ENCODE measurements at regions not wholly inside any gene's neighbourhood (a gene's known extent, or its start where the extent isn't known, plus 50 kb on each side); places are given as distances from the start of the nearest gene placed in this dataset.
"Not testable (repeated sequence)": the region's sequence is repeated elsewhere in the genome, so short reads cannot be mapped to it uniquely, and the experiment has no call there.

- H3K9me3 ChIP-seq (ENCODE audit: control insufficient read depth, insufficient read depth, low read depth, low read length), result no peaks in the 10 kb centered on the region
- peak overlapping the region; percentile 7 to 51 (median 26) for H3K4me3 ChIP-seq (replicated peaks in 1 of 4; ENCODE audit: control extremely low read depth in 1 of 4, insufficient read depth in 1 of 4, low read depth in 3 of 4, low read length in 4 of 4)
- peaks cover 2% of the 10 kb centered on the region for H3K4me1 ChIP-seq (ENCODE audit: control insufficient read depth, extremely low read depth, insufficient read depth, low read length)
- no peaks in the 10 kb centered on the region for H3K36me3 ChIP-seq (ENCODE audit: control insufficient read depth, insufficient read depth, low read length)
- H3K27ac ChIP-seq (ENCODE audit: insufficient read depth, low read length), result no peak overlapping the region
- no peak overlapping the region for H3K9ac ChIP-seq (ENCODE audit: insufficient read depth, low read length)
- peak overlapping the region; percentile 41 for H2AFZ ChIP-seq (ENCODE audit: low read length)
- no peaks in the 10 kb centered on the region for H3K79me2 ChIP-seq (ENCODE audit: control insufficient read depth, insufficient read depth, low read length)
- no peaks in the 10 kb centered on the region for H4K20me1 ChIP-seq (ENCODE audit: control insufficient read depth, extremely low read depth, insufficient read depth, low read length)
- peak in 1 of 2 donors; percentile 29 for DNase-seq (ENCODE audit: low read depth in 2 of 2)
- TF ChIP-seq EZH2 (IDR thresholded peaks at IDR 0.05; ENCODE audit: low read length, missing control alignments) (no peak), CTCF (conservative IDR thresholded peaks at IDR 0.05 in 1 of 2, IDR thresholded peaks at IDR 0.05 in 1 of 2; ENCODE audit: low read depth in 1 of 2, low read length in 2 of 2) (no peak)
- peak overlapping the region; percentile 69 for H3K4me2 ChIP-seq (ENCODE audit: extremely low read depth, insufficient read depth, low read length)
- no peaks in the 10 kb centered on the region for H3K27me3 ChIP-seq (ENCODE audit: control insufficient read depth, insufficient read depth, low read length)
Measured at GRCh38 chr3:153399636-153400035, 237.6 kb downstream of the RAP2B start.

GRCh38 chr3:153400641-153401040, 238.6 kb downstream of the RAP2B start:
- peak in 1 of 2 donors; percentile 25 for DNase-seq (ENCODE audit: low read depth in 2 of 2)

GRCh38 chr3:153404157-153404556, 242.1 kb downstream of the RAP2B start:
- Histone ChIP-seq H3K27ac (ENCODE audit: insufficient read depth, low read length) (no peak overlapping the region), H4K20me1 (ENCODE audit: control insufficient read depth, extremely low read depth, insufficient read depth, low read length) (no peaks in the 10 kb centered on the region), H3K4me1 (ENCODE audit: control insufficient read depth, extremely low read depth, insufficient read depth, low read length) (no peaks in the 10 kb centered on the region), H3K36me3 (ENCODE audit: control insufficient read depth, insufficient read depth, low read length) (no peaks in the 10 kb centered on the region), H2AFZ (ENCODE audit: low read length) (no peak overlapping the region), H3K9ac (ENCODE audit: insufficient read depth, low read length) (no peak overlapping the region), H3K4me3 (replicated peaks in 1 of 4; ENCODE audit: control extremely low read depth in 1 of 4, insufficient read depth in 1 of 4, low read depth in 3 of 4, low read length in 4 of 4) (no peak overlapping the region), H3K27me3 (ENCODE audit: control insufficient read depth, insufficient read depth, low read length) (no peaks in the 10 kb centered on the region), H3K4me2 (ENCODE audit: extremely low read depth, insufficient read depth, low read length) (no peak overlapping the region), H3K79me2 (ENCODE audit: control insufficient read depth, insufficient read depth, low read length) (no peaks in the 10 kb centered on the region), H3K9me3 (ENCODE audit: control insufficient read depth, insufficient read depth, low read depth, low read length) (no peaks in the 10 kb centered on the region)
- DNase-seq (ENCODE audit: low read depth in 2 of 2), result peak in 1 of 2 donors; percentile 2
- TF ChIP-seq CTCF (conservative IDR thresholded peaks at IDR 0.05 in 1 of 2, IDR thresholded peaks at IDR 0.05 in 1 of 2; ENCODE audit: low read depth in 1 of 2, low read length in 2 of 2) (no peak), EZH2 (IDR thresholded peaks at IDR 0.05; ENCODE audit: low read length, missing control alignments) (no peak)

More at GRCh38 chr3:153400641-153401040, 238.6 kb downstream of the RAP2B start:
- no peak for TF ChIP-seq CTCF (conservative IDR thresholded peaks at IDR 0.05 in 1 of 2, IDR thresholded peaks at IDR 0.05 in 1 of 2; ENCODE audit: low read depth in 1 of 2, low read length in 2 of 2)
- no peak for TF ChIP-seq EZH2 (IDR thresholded peaks at IDR 0.05; ENCODE audit: low read length, missing control alignments)
- Histone ChIP-seq H4K20me1 (ENCODE audit: control insufficient read depth, extremely low read depth, insufficient read depth, low read length) (no peaks in the 10 kb centered on the region), H3K27ac (ENCODE audit: insufficient read depth, low read length) (no peak overlapping the region), H2AFZ (ENCODE audit: low read length) (peak overlapping the region; percentile 41), H3K36me3 (ENCODE audit: control insufficient read depth, insufficient read depth, low read length) (no peaks in the 10 kb centered on the region), H3K27me3 (ENCODE audit: control insufficient read depth, insufficient read depth, low read length) (no peaks in the 10 kb centered on the region), H3K79me2 (ENCODE audit: control insufficient read depth, insufficient read depth, low read length) (no peaks in the 10 kb centered on the region), H3K9ac (ENCODE audit: insufficient read depth, low read length) (no peak overlapping the region), H3K4me2 (ENCODE audit: extremely low read depth, insufficient read depth, low read length) (peak overlapping the region; percentile 80), H3K4me1 (ENCODE audit: control insufficient read depth, extremely low read depth, insufficient read depth, low read length) (peaks cover 2% of the 10 kb centered on the region), H3K4me3 (replicated peaks in 1 of 4; ENCODE audit: control extremely low read depth in 1 of 4, insufficient read depth in 1 of 4, low read depth in 3 of 4, low read length in 4 of 4) (peak overlapping the region in 2 of 4 experiments; percentile 19 to 51), H3K9me3 (ENCODE audit: control insufficient read depth, insufficient read depth, low read depth, low read length) (no peaks in the 10 kb centered on the region)

GRCh38 chr3:153405320-153405719, 243.3 kb downstream of the RAP2B start:
- not testable (repeated sequence) for H3K4me3 ChIP-seq (replicated peaks in 1 of 4; ENCODE audit: control extremely low read depth in 1 of 4, insufficient read depth in 1 of 4, low read depth in 3 of 4, low read length in 4 of 4); H3K79me2 ChIP-seq (ENCODE audit: control insufficient read depth, insufficient read depth, low read length); H3K27ac ChIP-seq (ENCODE audit: insufficient read depth, low read length); H3K9ac ChIP-seq (ENCODE audit: insufficient read depth, low read length); H3K9me3 ChIP-seq (ENCODE audit: control insufficient read depth, insufficient read depth, low read depth, low read length); H2AFZ ChIP-seq (ENCODE audit: low read length); H4K20me1 ChIP-seq (ENCODE audit: control insufficient read depth, extremely low read depth, insufficient read depth, low read length); H3K4me2 ChIP-seq (ENCODE audit: extremely low read depth, insufficient read depth, low read length); H3K27me3 ChIP-seq (ENCODE audit: control insufficient read depth, insufficient read depth, low read length); DNase-seq (ENCODE audit: low read depth in 2 of 2); H3K36me3 ChIP-seq (ENCODE audit: control insufficient read depth, insufficient read depth, low read length); H3K4me1 ChIP-seq (ENCODE audit: control insufficient read depth, extremely low read depth, insufficient read depth, low read length)

Data from fibroblast of lung (primary cell).